Cardiac fibroblast (primary cell): ENCODE measurements at regions not wholly inside any gene's neighbourhood (a gene's known extent, or its start where the extent isn't known, plus 50 kb on each side); places are given as distances from the start of the nearest gene placed in this dataset.
"Not testable (repeated sequence)": the region's sequence is repeated elsewhere in the genome, so short reads cannot be mapped to it uniquely, and the experiment has no call there.

Source experiments
- DNase-seq, 2 donors: peaks; one replicate each; pipeline versions ENCODE4 v3.0.0 to v3.0.0-alpha.2; 2010; ENCODE audit warnings: low read depth in 2 of 2
- H3K4me3 ChIP-seq, 2 donors: replicated peaks in 1 of 2; 1 replicate in 1 of 2; 2 replicates in 1 of 2; pipeline ENCODE4 v1.5.1; 2011; ENCODE audit warnings: low read depth in 2 of 2, low read length in 2 of 2, mild to moderate bottlenecking in 2 of 2, moderate library complexity in 1 of 2
- CTCF ChIP-seq: IDR thresholded peaks from one replicate; pipeline ENCODE4 v1.5.1; 2011; ENCODE audit warnings: low read depth, mild to moderate bottlenecking, low read length, inconsistent platforms

- no peak overlapping the region for H3K4me3 ChIP-seq
- TF ChIP-seq CTCF = no peak
- peak in 1 of 2 donors; percentile 3 for DNase-seq
Measured at GRCh38 chrX:63012574-63012973, 338.6 kb downstream of the SPIN4 start.

GRCh38 chrX:63000196-63000595 lies 350.9 kb downstream of the SPIN4 start:
- DNase-seq = not testable (repeated sequence)

More at GRCh38 chrX:63000196-63000595, 350.9 kb downstream of the SPIN4 start:
- not testable (repeated sequence) for H3K4me3 ChIP-seq
